Activated CD8-positive, alpha-beta T cell treated with anti-CD3 and anti-CD28 coated beads for 36 hours (primary cell): ENCODE measurements at regions not wholly inside any gene's neighbourhood (a gene's known extent, or its start where the extent isn't known, plus 50 kb on each side); places are given as distances from the start of the nearest gene placed in this dataset.

Experiments used
- ATAC-seq: fragments of 200-7000 bp; cut with Tn5 transposase; one replicate; pipeline ENCODE4 v1.10.0; 2021; ENCODE audit warnings: mild to moderate bottlenecking, moderate library complexity
- CTCF ChIA-PET: fragments of 350-600 bp; sonication (Branson Sonifier 250); formaldehyde crosslinking; loops from one replicate; lab custom pipeline; 2021; ENCODE audit warnings: antibody characterized with exemption; lab: Charles Lee
- POLR2A ChIA-PET: fragments of 350-600 bp; sonication (Branson Sonifier 250); formaldehyde crosslinking; loops from one replicate; lab custom pipeline; 2021; ENCODE audit warnings: antibody characterized with exemption; lab: Charles Lee
- DNase-seq: peaks from one replicate; pipeline ENCODE4 v3.0.0-alpha.2; 2020
- H3K27ac Mint-ChIP-seq: one replicate; pipeline ENCODE4 v1.8.0; 2021; ENCODE audit warnings: mild to moderate bottlenecking, mixed read lengths
- H3K27me3 Mint-ChIP-seq: one replicate; pipeline ENCODE4 v1.8.0; 2021; ENCODE audit warnings: mixed read lengths
- H3K36me3 Mint-ChIP-seq: one replicate; pipeline ENCODE4 v1.8.0; 2021; ENCODE audit warnings: low read depth, mixed read lengths
- H3K4me1 Mint-ChIP-seq: one replicate; pipeline ENCODE4 v1.8.0; 2021; ENCODE audit warnings: low read depth, mixed read lengths
- H3K4me3 Mint-ChIP-seq: one replicate; pipeline ENCODE4 v1.8.0; 2021; ENCODE audit warnings: mild to moderate bottlenecking, moderate library complexity, mixed read lengths
- H3K9me3 Mint-ChIP-seq: one replicate; pipeline ENCODE4 v1.8.0; 2021; ENCODE audit warnings: mixed read lengths
- intact Hi-C: fragments of 100-400 bp; cut with micrococcal nuclease; formaldehyde crosslinking; loops from one replicate; pipeline ENCODE4 v1.10.0; 2022
- TF ChIP-seq, protein P1 (sequence below): fragments of 200-600 bp; IDR thresholded peaks from one replicate; pipeline ENCODE4 v1.8.0; 2022; ENCODE audit warnings: antibody characterized with exemption, mild to moderate bottlenecking

DNA sequence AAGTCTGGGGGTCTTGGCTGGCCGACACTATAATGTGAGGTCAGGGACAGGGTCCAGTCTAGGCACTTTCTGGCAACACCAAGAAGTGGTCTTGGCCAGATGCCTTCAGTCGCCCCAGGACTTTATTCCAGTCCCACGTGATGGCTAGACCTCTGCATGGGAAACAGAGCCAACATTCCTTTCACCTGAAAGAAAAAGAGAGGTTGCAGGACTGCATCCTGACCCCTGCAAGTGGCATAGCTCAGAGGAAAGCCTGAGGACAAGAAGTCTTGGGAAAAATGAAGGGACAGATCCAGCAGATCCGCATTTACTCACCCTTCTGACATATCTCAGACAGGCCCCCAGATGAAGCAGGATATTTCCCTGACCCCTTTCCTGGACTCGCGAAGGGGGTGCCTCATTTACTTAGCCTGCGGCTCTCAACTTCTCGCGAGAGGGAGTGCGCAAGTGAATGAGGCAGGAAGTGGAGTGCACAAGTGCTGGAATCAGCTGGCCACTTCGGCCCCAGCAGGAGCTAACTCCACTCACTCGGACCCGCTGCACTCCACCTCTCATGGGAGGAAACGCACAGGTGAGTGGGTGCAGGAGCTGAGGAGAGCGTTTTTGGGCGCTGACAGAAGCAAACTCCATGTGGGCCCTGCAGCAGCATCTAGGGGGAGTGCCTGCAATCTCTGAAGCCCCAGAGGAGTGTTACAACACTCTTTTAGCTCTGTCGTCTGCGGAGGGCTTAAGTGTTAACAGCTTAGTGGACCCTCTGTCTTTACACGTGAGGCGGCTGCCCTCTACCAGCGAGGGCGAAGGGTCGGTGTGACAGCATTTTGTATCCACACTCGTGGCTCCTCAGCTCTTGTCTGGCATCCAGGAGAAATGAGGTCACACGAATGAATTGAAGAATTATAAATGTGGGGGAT, 916.2 kb upstream of the GHITM start:
- no peaks in the 10 kb centered on the region for H3K27me3 Mint-ChIP-seq
- TF ChIP-seq, protein P1, sequence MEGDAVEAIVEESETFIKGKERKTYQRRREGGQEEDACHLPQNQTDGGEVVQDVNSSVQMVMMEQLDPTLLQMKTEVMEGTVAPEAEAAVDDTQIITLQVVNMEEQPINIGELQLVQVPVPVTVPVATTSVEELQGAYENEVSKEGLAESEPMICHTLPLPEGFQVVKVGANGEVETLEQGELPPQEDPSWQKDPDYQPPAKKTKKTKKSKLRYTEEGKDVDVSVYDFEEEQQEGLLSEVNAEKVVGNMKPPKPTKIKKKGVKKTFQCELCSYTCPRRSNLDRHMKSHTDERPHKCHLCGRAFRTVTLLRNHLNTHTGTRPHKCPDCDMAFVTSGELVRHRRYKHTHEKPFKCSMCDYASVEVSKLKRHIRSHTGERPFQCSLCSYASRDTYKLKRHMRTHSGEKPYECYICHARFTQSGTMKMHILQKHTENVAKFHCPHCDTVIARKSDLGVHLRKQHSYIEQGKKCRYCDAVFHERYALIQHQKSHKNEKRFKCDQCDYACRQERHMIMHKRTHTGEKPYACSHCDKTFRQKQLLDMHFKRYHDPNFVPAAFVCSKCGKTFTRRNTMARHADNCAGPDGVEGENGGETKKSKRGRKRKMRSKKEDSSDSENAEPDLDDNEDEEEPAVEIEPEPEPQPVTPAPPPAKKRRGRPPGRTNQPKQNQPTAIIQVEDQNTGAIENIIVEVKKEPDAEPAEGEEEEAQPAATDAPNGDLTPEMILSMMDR = no peak
- H3K4me3 Mint-ChIP-seq = no peak overlapping the region
- ATAC-seq (no peak), DNase-seq (no peak)
- intact Hi-C loops = no loop called here
- no peak overlapping the region for H3K27ac Mint-ChIP-seq
- no peaks in the 10 kb centered on the region for H3K4me1 Mint-ChIP-seq
- peaks cover 1% of the 10 kb centered on the region for H3K9me3 Mint-ChIP-seq
- POLR2A ChIA-PET = no interaction called here
- CTCF ChIA-PET = no interaction called here
- no peaks in the 10 kb centered on the region for H3K36me3 Mint-ChIP-seq

- H3K27me3 Mint-ChIP-seq = no peaks in the 10 kb centered on the region
- DNase-seq (no peak), ATAC-seq (no peak)
- intact Hi-C loops = no loop called here
- TF ChIP-seq, protein P1 = no peak
- H3K36me3 Mint-ChIP-seq = no peaks in the 10 kb centered on the region
- H3K4me3 Mint-ChIP-seq = no peak overlapping the region
- POLR2A ChIA-PET = no interaction called here
- CTCF ChIA-PET = no interaction called here
- H3K9me3 Mint-ChIP-seq = peaks cover 1% of the 10 kb centered on the region
- H3K4me1 Mint-ChIP-seq = no peaks in the 10 kb centered on the region
- H3K27ac Mint-ChIP-seq = no peak overlapping the region
Measured at GRCh38 chr10:83225781-83226180, 913.5 kb upstream of the GHITM start.

DNA sequence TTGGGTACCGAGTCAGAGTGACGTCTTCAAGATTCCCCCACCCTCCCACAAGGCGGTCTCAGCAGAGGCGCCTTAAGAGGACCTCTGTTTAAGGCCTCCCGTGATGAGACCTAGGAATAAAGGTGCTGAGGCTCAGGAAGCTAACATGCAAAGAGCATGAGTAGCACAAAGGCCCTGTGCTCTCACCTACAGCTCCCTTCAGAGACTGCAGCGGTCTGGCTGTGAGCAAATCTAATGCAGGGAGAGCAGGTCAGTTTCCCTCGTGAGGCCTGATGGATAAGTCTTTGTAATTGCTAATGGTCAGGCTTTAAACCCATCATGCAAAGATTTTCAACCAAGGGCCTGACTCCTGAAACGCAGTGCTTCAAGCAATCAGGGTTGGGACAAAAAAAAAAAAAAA, 909.3 kb upstream of the GHITM start:
- intact Hi-C loops = no loop called here
- ChIA-PET CTCF (no interaction called here), POLR2A (no interaction called here)
- Mint-ChIP-seq H3K27ac (no peak overlapping the region), H3K4me3 (no peak overlapping the region), H3K36me3 (no peaks in the 10 kb centered on the region), H3K9me3 (peaks cover 3% of the 10 kb centered on the region), H3K27me3 (no peaks in the 10 kb centered on the region), H3K4me1 (no peaks in the 10 kb centered on the region)
- no peak for DNase-seq
- ATAC-seq = no peak
- TF ChIP-seq, protein P1 = no peak

DNA sequence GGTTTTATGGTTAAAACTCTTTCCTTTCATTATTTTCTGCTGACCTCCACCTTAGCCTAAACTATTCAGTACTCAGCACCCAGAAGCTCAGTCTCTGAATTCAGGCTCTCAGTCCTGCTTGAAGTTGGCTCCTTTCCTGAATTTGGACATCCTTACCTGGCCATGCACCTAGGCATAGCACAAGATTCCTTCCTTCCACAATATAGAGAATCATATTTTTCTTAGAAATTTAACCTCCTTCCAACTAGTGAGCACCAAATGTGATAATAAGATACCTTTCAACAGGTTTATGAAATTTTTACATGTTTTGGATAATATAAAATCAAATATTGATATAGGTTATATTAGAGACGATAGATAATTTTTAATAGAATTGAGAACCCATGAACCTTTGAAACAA, 905.6 kb upstream of the GHITM start:
- ChIA-PET CTCF (no interaction called here), POLR2A (no interaction called here)
- intact Hi-C loops = no loop called here
- Mint-ChIP-seq H3K36me3 (no peaks in the 10 kb centered on the region), H3K4me3 (no peak overlapping the region), H3K9me3 (peaks cover 2% of the 10 kb centered on the region), H3K4me1 (no peaks in the 10 kb centered on the region), H3K27ac (no peak overlapping the region), H3K27me3 (no peaks in the 10 kb centered on the region)
- TF ChIP-seq, protein P1 = no peak
- DNase-seq (no peak), ATAC-seq (no peak)

DNA sequence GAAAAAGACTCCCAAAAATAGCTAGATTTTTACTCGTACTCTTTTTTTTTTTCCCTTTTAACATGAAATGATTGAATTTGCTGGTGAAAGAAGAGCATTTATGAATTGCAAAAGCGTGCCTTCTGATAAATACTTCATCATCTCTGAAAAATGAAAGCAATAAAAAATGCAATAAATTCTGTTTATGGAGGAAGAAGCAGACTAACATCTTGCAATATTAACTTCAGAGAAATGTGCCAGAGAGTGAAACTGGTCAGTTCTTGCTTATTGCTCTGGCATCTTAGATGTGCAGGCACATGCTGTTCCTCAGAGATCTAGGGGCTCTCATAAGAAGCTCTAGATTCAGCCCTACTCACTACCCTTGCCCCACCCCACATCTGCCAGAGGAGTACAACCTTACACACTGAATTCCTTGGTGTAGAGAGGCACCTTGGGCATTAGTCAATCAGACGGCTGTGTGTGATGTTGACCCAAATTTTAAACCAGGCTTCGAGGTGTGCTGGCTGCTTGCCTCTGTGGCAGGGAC, 891.1 kb upstream of the GHITM start:
- POLR2A ChIA-PET = interaction anchor here (0.7 kb wide), 1 partner anchor 728 kb away, joined by 4 read pairs; no protein-coding TSS in a partner anchor
- Mint-ChIP-seq H3K27me3 (no peaks in the 10 kb centered on the region), H3K36me3 (no peaks in the 10 kb centered on the region), H3K9me3 (peaks cover 12% of the 10 kb centered on the region), H3K4me3 (no peak overlapping the region), H3K4me1 (no peaks in the 10 kb centered on the region), H3K27ac (no peak overlapping the region)
- ATAC-seq (no peak), DNase-seq (no peak)
- CTCF ChIA-PET = no interaction called here
- intact Hi-C loops = no loop called here
- TF ChIP-seq, protein P1 = no peak
